NCI-H1105 (cell line): ENCODE measurements at regions not wholly inside any gene's neighbourhood (a gene's known extent, or its start where the extent isn't known, plus 50 kb on each side); places are given as distances from the start of the nearest gene placed in this dataset.

ENCODE experiments used
- DNase-seq: peaks from one replicate; lab custom pipeline; 2025; lab: John Stamatoyannopoulos, UW

- DNase-seq = no peak
Measured at GRCh38 chr5:12016159-12016746, 112.0 kb upstream of the CTNND2 start.

- DNase-seq = no peak
Measured at GRCh38 chr5:12013351-12013750, 109.1 kb upstream of the CTNND2 start.

GRCh38 chr5:12003680-12004079, 99.4 kb upstream of the CTNND2 start:
- no peak for DNase-seq

GRCh38 chr5:11998397-11998796, 94.2 kb upstream of the CTNND2 start:
- no peak for DNase-seq

- no peak for DNase-seq
Measured at GRCh38 chr5:11997942-11998341, 93.7 kb upstream of the CTNND2 start.

GRCh38 chr5:11992518-11992917, 88.3 kb upstream of the CTNND2 start:
- DNase-seq = no peak

- DNase-seq = no peak
Measured at GRCh38 chr5:11985993-11986392, 81.7 kb upstream of the CTNND2 start.

GRCh38 chr5:11984196-11984595, 80.0 kb upstream of the CTNND2 start:
- no peak for DNase-seq

- no peak for DNase-seq
Measured at GRCh38 chr5:11981986-11982385, 77.7 kb upstream of the CTNND2 start.

GRCh38 chr5:11977904-11978303, 73.7 kb upstream of the CTNND2 start:
- DNase-seq = no peak

- no peak for DNase-seq
Measured at GRCh38 chr5:11973469-11973868, 69.2 kb upstream of the CTNND2 start.

GRCh38 chr5:11963227-11963626, 59.0 kb upstream of the CTNND2 start:
- DNase-seq = no peak

- DNase-seq = no peak
Measured at GRCh38 chr5:11962122-11962521, 57.9 kb upstream of the CTNND2 start.

GRCh38 chr5:11958321-11958720, 54.1 kb upstream of the CTNND2 start:
- DNase-seq = no peak

GRCh38 chr5:11955331-11955730, 51.1 kb upstream of the CTNND2 start:
- DNase-seq = no peak
